Panc1 (cell line): ENCODE measurements at regions not wholly inside any gene's neighbourhood (a gene's known extent, or its start where the extent isn't known, plus 50 kb on each side); places are given as distances from the start of the nearest gene placed in this dataset.

Experiments
- ATAC-seq: fragments of 200-7000 bp; cut with Tn5 transposase; 2 replicates; pipeline ENCODE4 v1.9.1; 2020; ENCODE audit warnings: mild to moderate bottlenecking, moderate library complexity
- BruUV-seq: library from RNA; stranded (reverse); fragments of 400-500 nt; replicated peaks from 2 replicates; lab custom pipeline; 2021; lab: Mats Ljungman, UMichigan
- CTCF ChIA-PET: fragments of 300-600 bp; sonication (Branson Sonifier 250); formaldehyde crosslinking; loops from one replicate; lab custom pipeline; 2022; ENCODE audit warnings: antibody characterized with exemption; lab: Charles Lee
- POLR2A ChIA-PET: fragments of 300-600 bp; sonication (Branson Sonifier 250); formaldehyde crosslinking; loops from one replicate; lab custom pipeline; 2022; ENCODE audit warnings: antibody characterized with exemption; lab: Charles Lee
- DNase-seq: peaks from one replicate; pipeline ENCODE4 v3.0.0-alpha.2; 2010; ENCODE audit warnings: low read depth, low spot score
- H3K27ac ChIP-seq: 2 replicates; pipeline ENCODE4 v1.5.1; 2011; ENCODE audit warnings: mild to moderate bottlenecking, low read length, inconsistent platforms
- H3K27me3 ChIP-seq: fragments of 200-500 bp; sonication (Bioruptor generic); 2 replicates; pipeline ENCODE4 v1.6.0; 2014; ENCODE audit warnings: low read length, inconsistent platforms; ENCODE audit not compliant: control insufficient read depth, insufficient read depth
- H3K36me3 ChIP-seq: fragments of 200-500 bp; sonication (Bioruptor generic); 2 replicates; pipeline ENCODE4 v1.5.1; 2014; ENCODE audit warnings: inconsistent platforms, mild to moderate bottlenecking, low read length, moderate library complexity; ENCODE audit not compliant: control insufficient read depth, insufficient read depth
- H3K4me1 ChIP-seq: 2 replicates; pipeline ENCODE4 v1.5.1; 2011; ENCODE audit warnings: inconsistent platforms, mild to moderate bottlenecking, low read length, moderate library complexity; ENCODE audit not compliant: control insufficient read depth, insufficient read depth
- H3K4me3 ChIP-seq, 2 experiments: 2 replicates each; pipeline ENCODE4 v1.5.1; 2011 to 2012; ENCODE audit warnings: low read depth in 2 of 2, low read length in 2 of 2, mild to moderate bottlenecking in 2 of 2, inconsistent platforms in 1 of 2, moderate library complexity in 1 of 2
- H3K9me3 ChIP-seq: fragments of 200-500 bp; sonication (Bioruptor generic); 2 replicates; pipeline ENCODE4 v1.5.1; 2014; ENCODE audit warnings: low read depth, mild to moderate bottlenecking, inconsistent platforms, low read length, moderate library complexity; ENCODE audit not compliant: control insufficient read depth, insufficient read depth
- POLR2AphosphoS5 ChIP-seq: IDR thresholded peaks from 2 replicates; pipeline ENCODE4 v1.6.1; 2012; ENCODE audit warnings: mild to moderate bottlenecking, low read depth, low read length, moderate library complexity
- SIN3A ChIP-seq: IDR thresholded peaks from 2 replicates; pipeline ENCODE4 v1.6.1; 2012; ENCODE audit warnings: low read depth, mild to moderate bottlenecking, low read length, moderate library complexity, borderline replicate concordance; ENCODE audit not compliant: insufficient read depth
- TCF7L2 ChIP-seq: IDR thresholded peaks from 2 replicates; pipeline ENCODE4 v1.6.1; 2011; ENCODE audit warnings: mild to moderate bottlenecking, low read depth, low read length, inconsistent platforms
- in situ Hi-C: cut with HindIII; loops from 2 replicates; pipeline ENCODE4 v1.10.0; 2016; ENCODE audit warnings: low sequenced_read_pairs, low pct_unique_long_range_greater_than_20kb
- intact Hi-C: fragments of 100-400 bp; cut with micrococcal nuclease; formaldehyde crosslinking; loops from one replicate; pipeline ENCODE4 v1.10.0; 2022; ENCODE audit not compliant: unreplicated experiment
- TF ChIP-seq, protein P1 (sequence below), 2 experiments: IDR thresholded peaks; 2 replicates each; pipeline ENCODE4 v1.6.1; 2011 to 2012; ENCODE audit warnings: low read depth in 2 of 2, control low read depth in 1 of 2, low read length in 1 of 2, mild to moderate bottlenecking in 1 of 2, moderate library complexity in 1 of 2; ENCODE audit not compliant: insufficient read depth in 1 of 2
- TF ChIP-seq, protein P2 (sequence below): fragments of 450-650 bp; IDR thresholded peaks from 2 replicates; pipeline ENCODE4 v1.5.1; 2017; ENCODE audit warnings: mild to moderate bottlenecking

DNA sequence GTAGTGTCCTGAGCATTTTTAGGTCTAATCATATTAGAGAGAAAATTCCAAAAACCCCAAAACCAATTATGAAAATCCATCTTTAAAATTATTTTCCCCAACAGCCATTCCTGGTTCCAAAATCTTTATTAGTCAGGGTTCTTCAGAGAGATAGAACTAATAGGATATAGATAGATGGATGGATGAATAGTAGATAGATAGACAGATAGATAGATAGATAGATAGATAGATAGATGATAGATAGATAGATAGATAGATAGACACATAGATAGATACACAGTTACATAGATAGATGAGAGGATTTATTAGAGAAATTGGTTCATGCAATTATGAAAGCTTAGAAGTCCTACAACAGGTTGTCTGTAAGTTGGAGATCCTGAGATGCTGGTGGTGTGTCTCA is 122.7 kb upstream of the POGK start:
- in situ Hi-C loops = no loop called here
- DNase-seq (no peak), ATAC-seq (no peak)
- no TSS peak for BruUV-seq
- Histone ChIP-seq H3K27me3 (no peaks in the 10 kb centered on the region), H3K27ac (no peak overlapping the region), H3K36me3 (no peaks in the 10 kb centered on the region), H3K9me3 (peaks cover 17% of the 10 kb centered on the region; the same call in 1 of the 2 replicates), H3K4me3 (no peak overlapping the region), H3K4me1 (no peaks in the 10 kb centered on the region)
- intact Hi-C loops = no loop called here
- TF ChIP-seq, protein P1, sequence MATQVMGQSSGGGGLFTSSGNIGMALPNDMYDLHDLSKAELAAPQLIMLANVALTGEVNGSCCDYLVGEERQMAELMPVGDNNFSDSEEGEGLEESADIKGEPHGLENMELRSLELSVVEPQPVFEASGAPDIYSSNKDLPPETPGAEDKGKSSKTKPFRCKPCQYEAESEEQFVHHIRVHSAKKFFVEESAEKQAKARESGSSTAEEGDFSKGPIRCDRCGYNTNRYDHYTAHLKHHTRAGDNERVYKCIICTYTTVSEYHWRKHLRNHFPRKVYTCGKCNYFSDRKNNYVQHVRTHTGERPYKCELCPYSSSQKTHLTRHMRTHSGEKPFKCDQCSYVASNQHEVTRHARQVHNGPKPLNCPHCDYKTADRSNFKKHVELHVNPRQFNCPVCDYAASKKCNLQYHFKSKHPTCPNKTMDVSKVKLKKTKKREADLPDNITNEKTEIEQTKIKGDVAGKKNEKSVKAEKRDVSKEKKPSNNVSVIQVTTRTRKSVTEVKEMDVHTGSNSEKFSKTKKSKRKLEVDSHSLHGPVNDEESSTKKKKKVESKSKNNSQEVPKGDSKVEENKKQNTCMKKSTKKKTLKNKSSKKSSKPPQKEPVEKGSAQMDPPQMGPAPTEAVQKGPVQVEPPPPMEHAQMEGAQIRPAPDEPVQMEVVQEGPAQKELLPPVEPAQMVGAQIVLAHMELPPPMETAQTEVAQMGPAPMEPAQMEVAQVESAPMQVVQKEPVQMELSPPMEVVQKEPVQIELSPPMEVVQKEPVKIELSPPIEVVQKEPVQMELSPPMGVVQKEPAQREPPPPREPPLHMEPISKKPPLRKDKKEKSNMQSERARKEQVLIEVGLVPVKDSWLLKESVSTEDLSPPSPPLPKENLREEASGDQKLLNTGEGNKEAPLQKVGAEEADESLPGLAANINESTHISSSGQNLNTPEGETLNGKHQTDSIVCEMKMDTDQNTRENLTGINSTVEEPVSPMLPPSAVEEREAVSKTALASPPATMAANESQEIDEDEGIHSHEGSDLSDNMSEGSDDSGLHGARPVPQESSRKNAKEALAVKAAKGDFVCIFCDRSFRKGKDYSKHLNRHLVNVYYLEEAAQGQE (IDR thresholded peaks at IDR 0.05; ENCODE audit: insufficient read depth in 1 of 2, low read depth in 2 of 2, low read length in 1 of 2) = no peak
- TF ChIP-seq POLR2AphosphoS5 = no peak
- TF ChIP-seq, protein P2, sequence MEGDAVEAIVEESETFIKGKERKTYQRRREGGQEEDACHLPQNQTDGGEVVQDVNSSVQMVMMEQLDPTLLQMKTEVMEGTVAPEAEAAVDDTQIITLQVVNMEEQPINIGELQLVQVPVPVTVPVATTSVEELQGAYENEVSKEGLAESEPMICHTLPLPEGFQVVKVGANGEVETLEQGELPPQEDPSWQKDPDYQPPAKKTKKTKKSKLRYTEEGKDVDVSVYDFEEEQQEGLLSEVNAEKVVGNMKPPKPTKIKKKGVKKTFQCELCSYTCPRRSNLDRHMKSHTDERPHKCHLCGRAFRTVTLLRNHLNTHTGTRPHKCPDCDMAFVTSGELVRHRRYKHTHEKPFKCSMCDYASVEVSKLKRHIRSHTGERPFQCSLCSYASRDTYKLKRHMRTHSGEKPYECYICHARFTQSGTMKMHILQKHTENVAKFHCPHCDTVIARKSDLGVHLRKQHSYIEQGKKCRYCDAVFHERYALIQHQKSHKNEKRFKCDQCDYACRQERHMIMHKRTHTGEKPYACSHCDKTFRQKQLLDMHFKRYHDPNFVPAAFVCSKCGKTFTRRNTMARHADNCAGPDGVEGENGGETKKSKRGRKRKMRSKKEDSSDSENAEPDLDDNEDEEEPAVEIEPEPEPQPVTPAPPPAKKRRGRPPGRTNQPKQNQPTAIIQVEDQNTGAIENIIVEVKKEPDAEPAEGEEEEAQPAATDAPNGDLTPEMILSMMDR = no peak
- no peak for TF ChIP-seq SIN3A
- no peak for TF ChIP-seq TCF7L2
- POLR2A ChIA-PET = no interaction called here
- CTCF ChIA-PET = no interaction called here

DNA sequence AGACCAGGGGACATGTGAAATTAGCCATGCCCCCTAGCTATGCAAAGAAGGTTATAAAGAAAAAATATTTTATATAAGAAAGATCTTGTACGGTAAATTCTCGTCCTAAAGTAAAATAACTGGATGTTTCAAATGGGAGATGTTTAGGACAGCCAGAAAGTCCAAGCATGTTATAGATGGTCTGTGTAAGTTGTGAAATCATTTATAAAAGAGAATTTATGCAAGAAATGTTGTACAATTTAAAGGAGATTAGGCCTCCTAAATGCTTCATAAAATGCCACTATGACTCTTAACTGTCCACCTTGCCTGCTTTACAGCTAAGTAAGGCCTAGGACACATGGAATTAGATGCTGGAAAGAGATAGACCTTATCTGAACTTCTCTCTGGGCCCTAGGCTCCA is 118.1 kb upstream of the POGK start:
- no peaks in the 10 kb centered on the region for H3K36me3 ChIP-seq
- no peak overlapping the region for H3K4me3 ChIP-seq
- no peaks in the 10 kb centered on the region for H3K27me3 ChIP-seq
- CTCF ChIA-PET = no interaction called here
- H3K27ac ChIP-seq = no peak overlapping the region
- in situ Hi-C loops (no loop called here), intact Hi-C loops (no loop called here)
- TF ChIP-seq, protein P2 = no peak
- TF ChIP-seq POLR2AphosphoS5 = no peak
- TF ChIP-seq, protein P1 (IDR thresholded peaks at IDR 0.05; ENCODE audit: insufficient read depth in 1 of 2, low read depth in 2 of 2, low read length in 1 of 2) = no peak
- TF ChIP-seq SIN3A = no peak
- TF ChIP-seq TCF7L2 = no peak
- ATAC-seq (no peak), DNase-seq (no peak)
- no TSS peak for BruUV-seq
- POLR2A ChIA-PET = no interaction called here
- H3K4me1 ChIP-seq = no peaks in the 10 kb centered on the region
- H3K9me3 ChIP-seq = peaks cover 18% of the 10 kb centered on the region; the same call in 1 of the 2 replicates
